ENCODE measurements at regions not wholly inside any gene's neighbourhood (a gene's known extent, or its start where the extent isn't known, plus 50 kb on each side); places are given as distances from the start of the nearest gene placed in this dataset.

- in situ Hi-C loops (cut with HindIII; ENCODE audit: low sequenced_read_pairs) = loop anchor here (5.0 kb wide), 1 partner anchor 47 kb away; no protein-coding TSS in a partner anchor
- no peak for TF ChIP-seq CTCF (IDR thresholded peaks at IDR 0.05; ENCODE audit: low read depth, low read length, missing control alignments)
- no peak overlapping the region for H3K4me3 ChIP-seq (ENCODE audit: low read depth, low read length)
- DNase-seq (ENCODE audit: low read depth) = no peak
Observed at GRCh38 chr1:55534565-55535121, 319.5 kb upstream of the USP24 start.

GRCh38 chr1:55531644-55532043, 316.5 kb upstream of the USP24 start:
- no peak overlapping the region for H3K4me3 ChIP-seq (ENCODE audit: low read depth, low read length)
- no peak for DNase-seq (ENCODE audit: low read depth)
- TF ChIP-seq CTCF (IDR thresholded peaks at IDR 0.05; ENCODE audit: low read depth, low read length, missing control alignments) = no peak
- in situ Hi-C loops (cut with HindIII; ENCODE audit: low sequenced_read_pairs) = loop anchor here (5.0 kb wide), 1 partner anchor 44 kb away; no protein-coding TSS in a partner anchor

- in situ Hi-C loops (cut with HindIII; ENCODE audit: low sequenced_read_pairs) = loop anchor here (5.0 kb wide), 1 partner anchor 44 kb away; no protein-coding TSS in a partner anchor
- no peak for DNase-seq (ENCODE audit: low read depth)
- no peak overlapping the region for H3K4me3 ChIP-seq (ENCODE audit: low read depth, low read length)
- TF ChIP-seq CTCF (IDR thresholded peaks at IDR 0.05; ENCODE audit: low read depth, low read length, missing control alignments) = no peak
Observed at GRCh38 chr1:55530749-55531478, 315.8 kb upstream of the USP24 start.

GRCh38 chr1:55529017-55529416, 313.9 kb upstream of the USP24 start:
- in situ Hi-C loops (cut with HindIII; ENCODE audit: low sequenced_read_pairs) = no loop called here
- no peak for DNase-seq (ENCODE audit: low read depth)
- no peak for TF ChIP-seq CTCF (IDR thresholded peaks at IDR 0.05; ENCODE audit: low read depth, low read length, missing control alignments)
- no peak overlapping the region for H3K4me3 ChIP-seq (ENCODE audit: low read depth, low read length)

- TF ChIP-seq CTCF (IDR thresholded peaks at IDR 0.05; ENCODE audit: low read depth, low read length, missing control alignments) = no peak
- no peak overlapping the region for H3K4me3 ChIP-seq (ENCODE audit: low read depth, low read length)
- in situ Hi-C loops (cut with HindIII; ENCODE audit: low sequenced_read_pairs) = no loop called here
- DNase-seq (ENCODE audit: low read depth) = no peak
Observed at GRCh38 chr1:55527831-55528230, 312.7 kb upstream of the USP24 start.

GRCh38 chr1:55526716-55527115, 311.6 kb upstream of the USP24 start:
- in situ Hi-C loops (cut with HindIII; ENCODE audit: low sequenced_read_pairs) = no loop called here
- TF ChIP-seq CTCF (IDR thresholded peaks at IDR 0.05; ENCODE audit: low read depth, low read length, missing control alignments) = no peak

More at GRCh38 chr1:55526716-55527115, 311.6 kb upstream of the USP24 start:
- H3K4me3 ChIP-seq (ENCODE audit: low read depth, low read length) = no peak overlapping the region
- no peak for DNase-seq (ENCODE audit: low read depth)

All from astrocyte of the cerebellum (primary cell).